ENCODE measurements at regions not wholly inside any gene's neighbourhood (a gene's known extent, or its start where the extent isn't known, plus 50 kb on each side); places are given as distances from the start of the nearest gene placed in this dataset.

- no peak overlapping the region for H3K4me3 ChIP-seq
- no peaks in the 10 kb centered on the region for H3K36me3 ChIP-seq
- H3K4me1 ChIP-seq: no peaks in the 10 kb centered on the region
- intact Hi-C loops (cut with DNase I; ENCODE audit: low total_unique reads): no loop called here
- H3K9me3 ChIP-seq: peaks cover 0 to 5% of the 10 kb centered on the region in 2 donors
- H3K27me3 ChIP-seq: no peaks in the 10 kb centered on the region
- TF ChIP-seq POLR2A (IDR thresholded peaks at IDR 0.05) (no peak), POLR2AphosphoS5 (IDR thresholded peaks at IDR 0.05) (no peak), CTCF (IDR thresholded peaks at IDR 0.05) (no peak)
- no peak for DNase-seq (ENCODE audit: low spot score in 2 of 2)
- H3K27ac ChIP-seq: no peak overlapping the region
Measured at GRCh38 chr2:215626812-215627281, 191.0 kb upstream of the FN1 start.

- H3K27ac ChIP-seq: no peak overlapping the region
- no peaks in the 10 kb centered on the region for H3K4me1 ChIP-seq
- no peak for DNase-seq (ENCODE audit: low spot score in 2 of 2)
- H3K9me3 ChIP-seq: peaks cover 0 to 5% of the 10 kb centered on the region in 2 donors
- H3K4me3 ChIP-seq: no peak overlapping the region
- no peaks in the 10 kb centered on the region for H3K27me3 ChIP-seq
- H3K36me3 ChIP-seq: no peaks in the 10 kb centered on the region
- intact Hi-C loops (cut with DNase I; ENCODE audit: low total_unique reads): no loop called here
- TF ChIP-seq CTCF (IDR thresholded peaks at IDR 0.05) (no peak), POLR2AphosphoS5 (IDR thresholded peaks at IDR 0.05) (no peak), POLR2A (IDR thresholded peaks at IDR 0.05) (no peak)
Measured at GRCh38 chr2:215626063-215626462, 190.2 kb upstream of the FN1 start.

- no peak for TF ChIP-seq POLR2AphosphoS5 (IDR thresholded peaks at IDR 0.05)
- no peaks in the 10 kb centered on the region for H3K4me1 ChIP-seq
- no peaks in the 10 kb centered on the region for H3K27me3 ChIP-seq
- no peak overlapping the region for H3K4me3 ChIP-seq
- H3K27ac ChIP-seq: no peak overlapping the region
- H3K9me3 ChIP-seq: no peaks in the 10 kb centered on the region
- DNase-seq (ENCODE audit: low spot score in 2 of 2): no peak
- no peaks in the 10 kb centered on the region for H3K36me3 ChIP-seq
- intact Hi-C loops (cut with DNase I; ENCODE audit: low total_unique reads): no loop called here
Measured at GRCh38 chr2:215625207-215625606, 189.3 kb upstream of the FN1 start.

GRCh38 chr2:215624423-215624829 is 188.6 kb upstream of the FN1 start:
- TF ChIP-seq POLR2A (IDR thresholded peaks at IDR 0.05): no peak
- TF ChIP-seq POLR2AphosphoS5 (IDR thresholded peaks at IDR 0.05): no peak
- no peak for TF ChIP-seq CTCF (IDR thresholded peaks at IDR 0.05)
- no peak overlapping the region for H3K27ac ChIP-seq
- no peaks in the 10 kb centered on the region for H3K36me3 ChIP-seq
- no peak for DNase-seq (ENCODE audit: low spot score in 2 of 2)
- no peaks in the 10 kb centered on the region for H3K4me1 ChIP-seq
- no peaks in the 10 kb centered on the region for H3K27me3 ChIP-seq
- H3K4me3 ChIP-seq: no peak overlapping the region
- intact Hi-C loops (cut with DNase I; ENCODE audit: low total_unique reads): no loop called here
- no peaks in the 10 kb centered on the region for H3K9me3 ChIP-seq

GRCh38 chr2:215622837-215623236 is 187.0 kb upstream of the FN1 start:
- H3K9me3 ChIP-seq: no peaks in the 10 kb centered on the region
- intact Hi-C loops (cut with DNase I; ENCODE audit: low total_unique reads): no loop called here
- no peak for DNase-seq (ENCODE audit: low spot score in 2 of 2)
- H3K4me1 ChIP-seq: no peaks in the 10 kb centered on the region
- H3K36me3 ChIP-seq: no peaks in the 10 kb centered on the region
- H3K27me3 ChIP-seq: no peaks in the 10 kb centered on the region
- no peak overlapping the region for H3K4me3 ChIP-seq
- no peak for TF ChIP-seq CTCF (IDR thresholded peaks at IDR 0.05)
- no peak for TF ChIP-seq POLR2A (IDR thresholded peaks at IDR 0.05)
- no peak for TF ChIP-seq POLR2AphosphoS5 (IDR thresholded peaks at IDR 0.05)
- no peak overlapping the region for H3K27ac ChIP-seq

GRCh38 chr2:215621381-215621780 is 185.5 kb upstream of the FN1 start:
- H3K27ac ChIP-seq: no peak overlapping the region
- H3K9me3 ChIP-seq: no peaks in the 10 kb centered on the region
- intact Hi-C loops (cut with DNase I; ENCODE audit: low total_unique reads): no loop called here
- H3K27me3 ChIP-seq: no peaks in the 10 kb centered on the region
- H3K4me3 ChIP-seq: no peak overlapping the region
- no peaks in the 10 kb centered on the region for H3K36me3 ChIP-seq
- H3K4me1 ChIP-seq: no peaks in the 10 kb centered on the region
- no peak for DNase-seq (ENCODE audit: low spot score in 2 of 2)
- TF ChIP-seq CTCF (IDR thresholded peaks at IDR 0.05) (no peak), POLR2AphosphoS5 (IDR thresholded peaks at IDR 0.05) (no peak), POLR2A (IDR thresholded peaks at IDR 0.05) (no peak)
